GM19372 (cell line): ENCODE measurements at regions not wholly inside any gene's neighbourhood (a gene's known extent, or its start where the extent isn't known, plus 50 kb on each side); places are given as distances from the start of the nearest gene placed in this dataset.

Experiments
- ATAC-seq: cut with Tn5 transposase; IDR thresholded peaks from one replicate; pipeline ENCODE4 v1.9.1; 2021; ENCODE audit warnings: mild to moderate bottlenecking, low read depth, moderate library complexity; ENCODE audit not compliant: unreplicated experiment

DNA sequence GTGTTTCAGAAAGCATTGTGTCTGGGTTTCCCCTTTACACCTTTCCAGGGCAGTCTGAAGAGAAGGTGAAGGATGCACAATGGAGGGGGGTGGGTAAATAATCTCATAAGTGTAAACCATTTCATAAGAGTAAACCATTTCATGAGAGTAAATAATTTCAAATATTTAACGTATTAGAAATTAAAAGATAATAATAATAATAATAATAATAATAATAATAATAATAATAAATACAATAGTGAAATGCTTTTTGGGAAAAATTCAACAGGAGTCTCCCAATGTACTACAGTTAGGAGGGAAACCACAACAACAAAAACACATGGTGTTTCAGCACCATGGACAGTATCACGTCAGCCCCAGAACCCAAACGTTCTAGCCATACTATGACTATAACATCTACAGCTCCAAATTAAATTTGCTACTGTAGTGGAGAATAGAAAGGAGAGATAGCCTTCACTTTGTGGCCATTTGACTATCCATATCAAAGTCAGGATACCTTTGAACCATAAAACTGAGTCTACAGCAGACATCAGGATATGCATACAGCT, 691.8 kb downstream of the BCL11B start:
- ATAC-seq, result no peak

DNA sequence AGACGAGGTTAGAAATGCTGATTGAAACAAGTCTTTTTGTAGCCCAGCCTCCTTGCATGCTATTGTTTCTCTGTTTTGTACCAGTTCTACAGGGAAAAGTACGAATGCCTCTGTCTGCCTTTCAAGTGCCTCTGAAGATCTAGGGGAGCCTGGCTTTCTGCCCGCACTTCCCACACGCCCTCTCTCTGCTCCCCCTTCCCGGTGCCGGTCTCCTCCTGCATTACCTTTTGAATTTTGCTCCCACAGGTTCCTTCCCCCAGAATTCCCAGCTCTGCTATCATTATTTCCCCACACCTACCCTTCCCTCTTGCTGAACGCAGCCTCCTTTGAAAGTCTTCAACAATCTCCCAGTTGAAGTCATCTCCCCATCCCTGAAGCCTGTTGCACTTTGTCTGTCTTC, 689.7 kb downstream of the BCL11B start:
- no peak for ATAC-seq

DNA sequence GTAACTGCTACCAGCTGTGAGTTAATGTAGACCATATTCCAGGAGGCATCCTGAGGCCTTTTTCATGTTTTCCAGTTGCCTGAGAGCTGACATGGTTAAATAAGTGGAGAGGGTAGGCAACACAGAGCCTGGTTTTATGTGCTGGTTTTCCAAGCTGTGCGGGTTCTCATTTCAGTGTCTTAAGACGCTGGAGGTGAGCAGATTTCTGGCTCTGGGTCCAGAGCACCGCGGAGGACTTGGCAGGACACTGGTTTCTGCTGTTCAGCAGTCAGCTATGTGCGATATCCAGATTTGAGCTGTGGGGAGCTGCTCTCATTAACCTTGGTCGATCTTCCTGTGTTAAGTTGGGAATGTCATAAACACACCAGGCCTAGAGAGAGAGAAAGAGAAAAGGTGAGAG, 680.8 kb downstream of the BCL11B start:
- no peak for ATAC-seq

DNA sequence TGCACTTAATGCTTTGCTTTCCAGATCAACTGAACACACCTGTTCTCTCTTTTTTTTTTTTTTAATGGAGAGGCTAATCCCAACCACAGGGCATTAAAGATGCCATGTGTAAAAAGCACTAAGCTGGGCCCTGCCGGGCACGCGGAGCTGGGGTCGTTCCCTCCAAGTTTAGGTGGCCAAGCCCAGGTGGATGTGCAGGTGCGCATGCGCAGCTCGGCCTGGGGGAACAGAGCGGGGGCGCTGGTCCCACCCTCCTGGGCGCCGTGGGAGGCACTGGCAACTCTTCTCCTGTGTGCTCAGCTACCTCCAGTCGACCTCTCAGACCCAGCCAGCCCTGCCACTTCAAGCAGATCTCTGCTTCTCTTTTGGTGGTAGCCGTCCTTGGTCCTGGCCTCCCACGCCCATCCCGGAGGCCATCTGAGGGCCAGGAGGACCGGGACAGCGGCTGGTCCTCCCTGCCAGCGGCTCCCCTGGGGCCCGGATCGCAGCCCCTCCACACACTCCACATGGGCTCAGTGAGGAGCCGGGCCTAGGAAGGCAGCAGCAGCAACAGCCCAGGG, 679.3 kb downstream of the BCL11B start:
- no peak for ATAC-seq

DNA sequence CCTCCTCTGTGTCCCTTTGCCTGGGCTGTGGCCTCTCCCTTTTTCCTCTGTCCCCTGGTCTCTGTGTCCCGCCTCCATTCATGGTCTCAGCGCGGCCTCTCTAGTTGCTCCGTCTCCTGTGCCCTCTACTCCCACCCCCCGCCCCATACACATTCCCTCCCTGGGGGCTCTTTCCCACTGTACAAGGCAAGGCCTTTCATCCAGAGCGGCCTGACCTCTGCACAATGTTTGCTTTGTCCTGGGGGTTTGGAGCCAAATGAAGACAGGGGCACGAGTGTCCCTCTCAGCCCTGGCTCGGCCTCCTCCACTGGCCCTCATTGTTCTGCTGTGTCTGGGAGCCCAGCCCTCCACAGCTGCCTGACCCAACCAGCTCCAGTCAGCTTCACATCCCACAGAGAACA, 678.6 kb downstream of the BCL11B start:
- no peak for ATAC-seq

DNA sequence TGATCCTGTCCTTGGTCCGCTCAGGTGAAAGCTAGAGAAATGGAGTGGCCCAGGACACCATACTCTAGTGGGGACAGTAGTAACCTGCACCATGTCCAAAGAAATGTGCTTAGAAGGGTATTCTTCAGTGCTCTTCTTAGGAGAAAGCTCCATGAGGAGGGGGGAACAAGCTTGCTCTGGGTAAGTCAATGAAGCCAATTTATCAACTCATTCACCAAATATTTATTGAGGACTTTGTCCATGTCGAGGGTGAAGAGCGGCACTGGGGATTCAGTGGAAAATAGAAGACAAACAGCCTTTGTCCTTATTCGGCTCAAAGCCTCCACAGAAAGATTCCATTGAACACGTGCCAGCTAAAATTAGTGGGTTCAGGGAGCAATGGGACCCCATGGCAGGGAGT, 677.8 kb downstream of the BCL11B start:
- ATAC-seq, result no peak

DNA sequence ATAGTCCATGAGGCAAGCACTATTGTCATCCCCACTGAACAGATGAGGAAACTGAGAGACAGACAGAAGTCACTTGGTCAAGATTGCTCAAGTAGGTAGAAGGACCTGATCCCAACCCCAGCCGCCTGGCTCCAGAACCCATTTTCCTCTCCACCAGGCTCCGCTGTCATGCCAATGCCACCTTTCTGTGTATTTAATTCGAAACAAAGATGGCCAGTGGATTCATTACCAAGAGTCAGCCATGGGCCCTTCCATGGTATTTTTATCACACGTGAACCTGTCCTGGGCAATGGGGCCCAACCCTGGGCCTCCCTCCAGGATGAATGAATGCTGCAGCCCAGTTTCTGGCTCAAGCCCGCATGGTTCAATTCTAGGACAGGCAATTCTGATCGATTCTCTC, 673.4 kb downstream of the BCL11B start:
- ATAC-seq, result no peak

DNA sequence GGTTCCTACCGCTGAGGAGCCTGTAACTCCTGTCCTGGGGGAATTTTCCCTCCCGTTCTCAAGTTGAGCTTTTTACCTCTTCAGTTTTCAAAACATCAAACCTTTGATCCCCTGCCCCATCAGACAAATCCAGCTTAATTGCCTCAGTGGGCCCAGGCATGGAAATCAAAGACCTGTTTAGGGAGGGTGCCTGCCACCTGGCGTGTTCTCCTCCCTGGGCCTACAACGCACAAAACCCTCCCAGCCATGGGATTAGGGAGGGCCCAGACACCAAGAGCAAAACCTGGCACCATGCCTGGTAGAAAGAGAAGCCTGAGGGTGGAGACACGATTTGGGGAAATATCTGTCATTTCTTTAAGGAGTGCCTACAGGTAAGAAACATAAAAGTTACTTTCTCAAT, 672.9 kb downstream of the BCL11B start:
- ATAC-seq, result no peak

DNA sequence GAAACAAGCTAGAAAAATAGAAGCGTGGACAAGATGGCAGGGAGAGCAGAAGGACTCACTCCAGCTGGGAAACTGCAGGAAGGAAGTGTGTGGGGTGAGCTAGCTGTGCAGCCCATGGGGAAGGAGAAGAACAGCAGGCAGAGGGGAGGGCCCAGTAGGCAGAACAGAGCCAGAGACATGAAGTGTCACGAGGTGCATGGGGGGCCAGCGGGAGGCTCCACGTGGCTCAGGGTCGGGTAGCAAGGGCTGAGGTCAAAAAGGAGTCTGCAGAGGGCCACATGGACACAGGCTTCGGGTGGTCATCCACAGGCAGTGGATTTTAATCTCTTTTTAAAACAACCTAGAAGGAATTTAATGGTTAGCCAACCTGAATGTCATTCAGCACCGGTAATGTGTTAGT, 669.0 kb downstream of the BCL11B start:
- no peak for ATAC-seq

DNA sequence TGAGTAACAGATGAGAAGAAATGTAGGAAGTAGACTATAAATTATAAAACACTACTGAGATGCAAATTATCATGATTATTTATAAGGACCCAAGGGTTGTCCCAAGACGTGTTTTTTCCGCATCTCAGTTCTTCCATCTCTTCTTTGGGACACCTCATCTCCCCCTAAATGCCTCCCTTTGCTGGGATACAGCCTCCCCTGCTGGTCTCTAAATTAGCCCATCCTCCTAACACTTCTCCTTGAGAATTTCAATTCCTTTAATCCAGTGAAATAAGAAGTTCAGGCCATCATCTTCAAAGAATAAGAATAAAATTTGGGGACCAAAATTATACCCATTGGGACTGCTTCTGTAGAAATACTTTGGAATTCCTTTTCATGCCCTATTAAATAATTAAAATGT, 667.0 kb downstream of the BCL11B start:
- ATAC-seq, result no peak

DNA sequence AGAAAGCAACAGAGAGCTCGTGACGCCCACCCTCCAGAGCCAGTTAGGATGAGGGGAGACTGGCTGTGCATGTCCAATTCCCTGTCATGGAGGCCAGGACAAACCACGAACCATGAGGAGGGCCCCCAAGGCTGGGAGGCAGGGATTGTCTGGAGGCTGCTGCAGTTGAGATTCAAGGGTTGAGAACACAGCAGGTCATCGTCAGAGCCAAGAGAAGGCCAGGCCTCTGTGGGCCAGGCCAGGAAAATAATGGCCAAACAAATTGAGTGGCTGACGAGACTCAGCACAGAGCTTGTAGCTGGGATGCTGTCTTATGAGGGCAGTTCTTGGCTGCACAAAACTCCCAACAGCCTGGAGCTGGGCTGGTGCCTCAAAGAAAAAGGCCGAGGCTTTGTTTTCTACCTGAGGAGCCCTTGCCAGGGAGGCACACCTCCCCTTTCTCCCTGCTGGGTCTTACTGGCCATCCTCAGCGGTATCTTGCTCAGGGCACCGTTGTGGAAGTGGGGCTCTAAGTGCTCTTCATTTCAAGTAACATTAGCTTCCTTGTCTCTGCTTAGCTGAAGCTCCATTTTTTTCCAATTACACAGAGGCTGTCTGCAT, 665.9 kb downstream of the BCL11B start:
- no peak for ATAC-seq

DNA sequence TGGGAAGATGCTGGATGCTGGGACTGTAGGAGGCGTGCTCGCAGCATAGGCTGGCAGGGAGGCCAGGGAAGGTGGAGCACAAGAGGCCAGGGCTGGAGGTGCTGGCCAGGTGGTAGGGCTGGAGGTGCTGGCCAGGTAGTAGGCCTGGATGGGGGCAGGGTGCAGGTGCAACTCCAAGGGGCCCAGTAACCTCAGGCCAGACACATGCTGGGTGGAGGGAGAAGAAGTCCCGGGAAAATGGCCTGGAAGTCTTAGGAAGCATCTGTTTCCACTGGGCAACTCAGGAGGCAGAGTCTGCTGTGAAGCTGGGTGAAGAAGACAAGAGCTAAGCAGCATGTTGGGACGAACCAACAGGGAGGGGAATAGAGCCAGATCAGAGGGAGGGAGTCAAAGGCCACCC, 665.2 kb downstream of the BCL11B start:
- ATAC-seq, result no peak

DNA sequence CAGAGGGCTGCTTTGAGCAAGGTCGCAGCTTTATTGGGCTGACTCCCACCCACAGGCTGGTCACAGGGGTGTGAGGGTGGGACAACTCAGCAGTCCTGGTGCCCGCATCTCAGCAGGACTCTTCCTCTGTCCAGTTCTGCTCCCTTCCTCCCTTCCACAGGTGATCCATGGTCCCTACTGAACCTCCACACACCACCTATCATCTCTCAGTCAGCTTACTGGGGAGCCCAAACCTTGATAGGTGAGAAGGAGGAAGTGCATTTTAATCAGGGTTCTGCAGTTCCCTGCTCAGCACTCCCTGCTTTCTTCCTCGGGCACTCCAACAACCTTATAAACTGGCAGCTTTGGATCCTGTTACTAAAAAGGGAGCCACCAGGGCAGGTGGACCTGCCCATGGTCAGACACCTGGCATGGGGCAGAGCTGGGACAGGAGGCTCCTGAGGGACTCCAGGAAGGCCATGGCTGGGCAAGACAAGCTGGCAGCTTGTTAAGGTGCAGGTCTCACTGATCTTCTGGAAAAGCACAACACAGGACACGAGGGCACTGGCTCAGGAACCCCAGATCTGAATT, 664.6 kb downstream of the BCL11B start:
- ATAC-seq, result no peak

DNA sequence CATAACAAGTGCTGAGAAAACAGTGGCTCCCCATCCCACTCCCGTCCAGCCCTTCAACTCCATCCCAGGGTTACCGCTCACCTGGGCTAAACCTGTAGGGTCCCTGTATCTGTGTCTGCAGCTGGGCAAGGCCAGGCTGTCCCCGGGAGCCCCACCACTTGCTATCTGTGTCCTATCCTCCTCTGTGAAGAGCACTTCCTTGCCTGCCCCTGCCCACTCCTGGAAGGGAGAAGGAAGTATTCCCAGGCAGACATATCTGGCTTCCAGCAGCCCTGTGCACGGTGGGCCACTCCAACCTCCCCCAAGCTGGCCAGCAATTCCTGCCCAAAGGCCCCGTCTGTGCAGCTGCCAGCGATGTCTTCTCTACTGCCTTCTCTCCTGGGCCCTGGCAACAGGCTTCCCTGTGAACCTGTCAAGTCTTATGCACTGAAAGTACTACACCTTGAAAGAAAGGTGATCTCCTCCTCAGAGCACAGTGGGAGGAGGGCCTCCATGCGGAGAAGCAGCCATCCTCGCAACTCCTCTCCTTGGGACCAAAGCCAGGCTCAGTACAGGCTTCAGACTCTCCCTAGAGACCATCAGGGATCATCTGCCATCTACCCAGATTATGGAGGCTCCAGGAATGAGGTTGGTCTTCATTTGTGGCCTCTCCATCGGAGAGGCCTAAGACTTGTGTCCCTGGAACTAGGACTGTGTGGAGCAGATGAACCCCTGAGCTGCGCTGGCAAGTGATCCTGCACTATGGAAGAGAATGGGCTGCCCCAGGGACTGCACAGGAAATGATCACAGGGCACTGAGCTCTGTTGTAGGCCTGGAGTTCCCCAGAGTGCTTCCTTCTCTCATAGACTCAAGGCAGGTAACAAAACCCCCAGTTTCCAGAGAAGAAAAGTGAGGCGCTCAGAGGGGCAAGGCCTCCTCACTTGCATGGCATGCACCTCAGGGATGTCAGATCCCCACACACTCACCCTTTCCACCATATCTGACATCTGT, 663.6 kb downstream of the BCL11B start:
- no peak for ATAC-seq

DNA sequence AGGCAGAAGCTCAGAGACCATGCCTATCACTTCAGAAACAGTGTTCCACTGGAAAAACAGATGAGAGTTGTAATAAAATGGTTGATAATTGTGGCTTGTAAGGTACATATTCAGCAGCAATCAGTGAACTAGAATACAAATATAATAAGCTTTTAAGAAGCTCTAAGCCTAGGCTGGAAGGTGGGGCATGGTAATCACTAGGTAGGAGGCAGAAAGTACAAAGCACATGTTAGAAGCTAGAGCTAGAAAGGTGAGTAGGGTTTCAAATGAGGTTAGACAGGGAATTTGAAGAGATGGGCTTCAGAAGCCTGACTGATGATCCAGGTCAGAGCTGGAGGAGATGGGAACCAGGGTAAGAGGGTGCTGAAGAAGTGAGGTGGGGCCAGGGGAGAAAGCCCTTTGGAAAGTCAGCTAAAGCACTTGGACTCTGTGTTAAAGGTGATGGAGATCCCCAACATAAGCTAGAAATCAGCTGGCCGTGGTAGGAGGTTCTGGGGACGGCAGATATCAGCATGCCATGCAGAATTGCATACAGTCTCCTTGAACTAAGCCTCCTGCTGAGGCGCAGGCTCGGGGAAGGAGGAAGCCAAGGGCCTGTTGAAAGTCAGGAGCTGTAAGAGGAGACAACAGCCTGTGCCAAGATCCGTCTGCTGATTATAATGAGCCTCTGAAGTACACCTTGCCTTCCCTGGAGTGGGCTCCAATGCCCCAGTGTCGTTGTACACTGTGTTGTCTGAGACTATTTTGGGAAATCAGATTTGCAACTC, 659.4 kb downstream of the BCL11B start:
- ATAC-seq, result no peak

DNA sequence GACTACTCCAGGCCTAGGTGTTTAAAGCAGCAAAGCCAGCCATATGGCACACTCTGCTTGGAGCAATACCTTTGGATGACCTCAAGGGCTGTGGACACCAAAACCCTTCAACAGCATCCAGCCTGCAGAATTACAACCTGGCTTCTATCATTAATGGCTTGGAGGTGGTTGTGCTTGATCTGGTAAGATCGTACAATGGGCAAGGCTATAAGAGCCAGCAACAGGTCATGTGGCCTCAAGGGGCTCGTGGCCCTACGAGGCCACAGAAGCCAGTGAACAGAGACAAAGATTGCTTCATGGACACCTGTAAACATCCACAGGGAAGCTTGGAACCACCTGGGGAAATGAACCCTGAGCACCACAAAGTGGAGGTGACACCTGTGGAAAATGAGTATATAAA, 657.3 kb downstream of the BCL11B start:
- ATAC-seq, result no peak

DNA sequence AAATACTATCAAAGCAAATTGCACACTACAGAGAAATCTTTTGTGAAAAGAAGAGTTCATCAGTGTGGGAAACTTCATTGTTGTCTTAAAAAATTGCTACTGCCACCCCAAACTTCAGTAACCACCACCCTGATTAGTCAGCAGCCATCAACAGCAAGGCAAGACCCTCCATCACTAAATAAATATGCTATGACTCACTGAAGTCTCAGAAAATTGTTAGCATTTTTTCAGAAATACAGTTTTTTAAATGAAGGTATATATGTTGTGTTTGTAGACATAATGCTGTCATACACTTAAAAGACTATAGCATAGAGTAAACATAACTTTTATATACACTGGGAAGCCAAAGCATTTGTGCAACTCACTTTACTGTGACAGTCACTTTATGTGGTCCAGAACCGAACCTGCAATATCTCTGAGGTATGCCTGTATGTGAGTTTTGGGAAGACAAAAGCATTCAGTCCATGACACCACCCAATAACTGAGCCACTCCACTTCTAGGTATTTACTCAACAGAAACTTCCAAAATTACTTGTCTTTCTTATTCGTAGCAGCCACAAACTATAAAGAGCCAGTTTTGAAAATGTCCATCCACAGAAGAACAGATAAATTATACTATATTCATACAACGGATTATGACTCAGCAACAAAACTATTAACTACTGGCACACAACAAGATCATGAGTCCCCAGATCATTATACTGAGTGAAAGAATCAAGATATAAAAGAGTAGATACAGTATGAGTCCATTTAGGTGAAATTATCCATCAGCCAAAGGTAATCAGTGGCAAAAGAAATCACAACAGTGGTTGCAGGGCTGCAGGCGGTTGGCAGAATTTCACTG, 649.6 kb downstream of the BCL11B start:
- ATAC-seq, result no peak

DNA sequence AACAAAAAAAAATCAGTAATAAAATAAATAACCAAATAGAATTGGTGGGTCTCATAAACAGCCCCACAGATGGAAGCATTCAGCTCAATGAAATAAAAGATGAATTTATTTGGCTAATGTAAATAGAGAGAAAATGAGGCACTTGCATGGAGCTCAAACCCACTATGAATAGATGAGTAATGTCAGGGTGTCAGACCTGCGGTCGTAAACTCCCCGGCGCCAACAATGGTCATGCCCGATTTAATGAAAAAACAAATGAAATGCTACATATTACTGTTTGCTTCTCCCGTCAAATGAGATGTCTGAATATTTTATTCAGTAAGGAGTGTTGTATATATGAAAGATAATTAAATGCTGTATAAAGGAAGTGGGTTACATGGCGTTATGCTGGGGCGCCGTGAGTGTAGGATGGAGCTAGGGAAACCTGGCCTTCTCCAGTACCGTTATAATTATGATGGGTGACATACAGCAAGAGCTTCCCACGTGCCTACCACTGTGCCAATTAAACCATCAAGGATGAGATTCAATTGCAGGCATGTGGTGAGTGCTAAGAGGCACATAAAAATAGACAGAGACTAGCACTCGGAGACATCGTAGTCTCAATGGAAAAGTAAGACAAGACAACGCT, 648.1 kb downstream of the BCL11B start:
- no peak for ATAC-seq

DNA sequence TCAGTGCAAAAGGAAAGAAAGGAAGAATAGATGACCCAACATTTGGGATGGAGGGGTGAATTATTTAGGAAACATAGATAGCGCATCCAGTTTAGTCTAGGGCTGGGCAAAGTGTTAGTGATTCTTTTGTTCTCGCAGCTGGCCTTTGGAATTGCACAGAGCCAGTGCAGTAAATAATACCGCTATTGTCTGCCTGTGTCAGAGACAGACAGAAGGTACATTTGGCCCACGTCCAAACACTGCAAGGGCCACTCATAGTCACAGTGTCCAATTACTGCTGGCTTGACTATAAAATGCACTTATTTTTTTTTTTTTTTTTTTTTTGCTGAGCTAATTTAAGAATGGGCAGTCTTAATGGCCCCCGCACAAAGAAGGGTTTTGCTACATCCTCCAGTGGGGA, 638.6 kb downstream of the BCL11B start:
- no peak for ATAC-seq
